Choroid plexus epithelial cell (primary cell): ENCODE measurements at regions not wholly inside any gene's neighbourhood (a gene's known extent, or its start where the extent isn't known, plus 50 kb on each side); places are given as distances from the start of the nearest gene placed in this dataset.

ENCODE experiments used
- DNase-seq: peaks from one replicate; pipeline ENCODE4 v3.0.0-alpha.2; 2010; ENCODE audit warnings: low read depth
- H3K4me3 ChIP-seq: 2 replicates; pipeline ENCODE4 v1.5.1; 2011; ENCODE audit warnings: low read depth, mild to moderate bottlenecking, control low read depth, low read length, moderate library complexity
- TF ChIP-seq, protein P1 (sequence below): conservative IDR thresholded peaks from 2 replicates; pipeline ENCODE4 v1.5.1; 2011; ENCODE audit warnings: low read depth, mild to moderate bottlenecking, control low read depth, inconsistent platforms, low read length, moderate library complexity

DNA sequence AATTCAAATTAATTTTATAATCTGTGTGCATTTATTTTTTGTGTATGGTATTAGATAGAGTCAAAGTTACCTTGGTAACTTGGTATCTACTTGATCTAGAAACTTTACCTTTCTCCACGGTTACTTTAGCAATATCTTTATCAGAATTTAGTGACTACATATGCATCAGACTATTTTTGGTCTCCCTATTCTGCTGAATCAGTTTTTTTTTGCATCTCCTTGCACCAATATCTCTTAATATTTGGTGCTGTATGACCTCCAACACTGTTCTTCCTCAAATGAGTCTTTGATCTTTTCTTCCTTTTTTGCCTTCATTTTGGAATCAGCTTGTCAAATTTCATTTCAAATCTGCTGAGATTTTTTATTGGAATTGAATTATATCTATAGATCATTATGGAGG, 828.2 kb upstream of the FOXG1 start:
- no peak for DNase-seq
- no peak overlapping the region for H3K4me3 ChIP-seq
- TF ChIP-seq, protein P1, sequence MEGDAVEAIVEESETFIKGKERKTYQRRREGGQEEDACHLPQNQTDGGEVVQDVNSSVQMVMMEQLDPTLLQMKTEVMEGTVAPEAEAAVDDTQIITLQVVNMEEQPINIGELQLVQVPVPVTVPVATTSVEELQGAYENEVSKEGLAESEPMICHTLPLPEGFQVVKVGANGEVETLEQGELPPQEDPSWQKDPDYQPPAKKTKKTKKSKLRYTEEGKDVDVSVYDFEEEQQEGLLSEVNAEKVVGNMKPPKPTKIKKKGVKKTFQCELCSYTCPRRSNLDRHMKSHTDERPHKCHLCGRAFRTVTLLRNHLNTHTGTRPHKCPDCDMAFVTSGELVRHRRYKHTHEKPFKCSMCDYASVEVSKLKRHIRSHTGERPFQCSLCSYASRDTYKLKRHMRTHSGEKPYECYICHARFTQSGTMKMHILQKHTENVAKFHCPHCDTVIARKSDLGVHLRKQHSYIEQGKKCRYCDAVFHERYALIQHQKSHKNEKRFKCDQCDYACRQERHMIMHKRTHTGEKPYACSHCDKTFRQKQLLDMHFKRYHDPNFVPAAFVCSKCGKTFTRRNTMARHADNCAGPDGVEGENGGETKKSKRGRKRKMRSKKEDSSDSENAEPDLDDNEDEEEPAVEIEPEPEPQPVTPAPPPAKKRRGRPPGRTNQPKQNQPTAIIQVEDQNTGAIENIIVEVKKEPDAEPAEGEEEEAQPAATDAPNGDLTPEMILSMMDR = no peak

GRCh38 chr14:27945512-27945911, 821.1 kb upstream of the FOXG1 start:
- no peak overlapping the region for H3K4me3 ChIP-seq
- DNase-seq = no peak
- TF ChIP-seq, protein P1 = no peak

GRCh38 chr14:27958757-27959156, 807.8 kb upstream of the FOXG1 start:
- no peak for DNase-seq
- no peak overlapping the region for H3K4me3 ChIP-seq
- TF ChIP-seq, protein P1 = no peak

DNA sequence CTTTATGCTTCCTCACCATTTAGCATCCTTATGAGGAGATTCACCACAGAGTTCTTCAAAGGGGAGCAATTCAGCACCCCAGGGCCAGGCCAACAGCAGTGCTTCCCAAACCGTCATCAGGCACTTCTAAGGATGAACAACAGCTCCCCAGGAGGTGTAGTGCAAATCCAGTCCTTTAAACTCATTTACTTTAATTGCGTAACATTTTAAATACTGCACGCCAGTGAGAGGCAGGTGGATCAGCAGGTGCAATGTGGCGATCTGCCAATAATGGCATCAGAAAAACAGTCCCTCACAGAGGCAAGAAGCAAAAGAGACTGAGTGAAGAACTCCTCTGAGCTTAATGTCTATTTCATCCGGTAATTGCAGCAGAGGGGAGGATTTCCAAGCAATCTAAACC, 770.9 kb upstream of the FOXG1 start:
- TF ChIP-seq, protein P1 = no peak
- no peak for DNase-seq
- H3K4me3 ChIP-seq = no peak overlapping the region

DNA sequence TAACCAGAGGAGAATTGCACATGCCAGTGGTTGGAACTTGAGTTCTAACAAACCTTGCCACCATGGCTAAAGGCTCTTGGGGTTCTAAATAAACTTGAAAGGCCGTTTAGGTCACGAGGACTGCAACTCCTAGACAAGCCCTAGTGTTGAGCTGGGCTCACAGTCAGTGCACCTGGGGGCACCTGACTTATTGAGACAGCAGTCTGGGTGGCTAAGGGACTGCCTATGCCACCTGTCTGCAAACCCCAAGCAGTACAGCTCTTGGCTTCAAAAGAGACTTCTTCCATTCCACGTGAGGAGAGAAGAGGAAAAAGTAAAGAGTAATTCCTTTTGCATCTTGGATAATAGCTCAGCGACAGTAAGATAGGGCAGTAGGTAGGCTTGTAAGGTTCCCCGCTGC, 765.6 kb upstream of the FOXG1 start:
- no peak for DNase-seq
- no peak overlapping the region for H3K4me3 ChIP-seq
- TF ChIP-seq, protein P1 = no peak

DNA sequence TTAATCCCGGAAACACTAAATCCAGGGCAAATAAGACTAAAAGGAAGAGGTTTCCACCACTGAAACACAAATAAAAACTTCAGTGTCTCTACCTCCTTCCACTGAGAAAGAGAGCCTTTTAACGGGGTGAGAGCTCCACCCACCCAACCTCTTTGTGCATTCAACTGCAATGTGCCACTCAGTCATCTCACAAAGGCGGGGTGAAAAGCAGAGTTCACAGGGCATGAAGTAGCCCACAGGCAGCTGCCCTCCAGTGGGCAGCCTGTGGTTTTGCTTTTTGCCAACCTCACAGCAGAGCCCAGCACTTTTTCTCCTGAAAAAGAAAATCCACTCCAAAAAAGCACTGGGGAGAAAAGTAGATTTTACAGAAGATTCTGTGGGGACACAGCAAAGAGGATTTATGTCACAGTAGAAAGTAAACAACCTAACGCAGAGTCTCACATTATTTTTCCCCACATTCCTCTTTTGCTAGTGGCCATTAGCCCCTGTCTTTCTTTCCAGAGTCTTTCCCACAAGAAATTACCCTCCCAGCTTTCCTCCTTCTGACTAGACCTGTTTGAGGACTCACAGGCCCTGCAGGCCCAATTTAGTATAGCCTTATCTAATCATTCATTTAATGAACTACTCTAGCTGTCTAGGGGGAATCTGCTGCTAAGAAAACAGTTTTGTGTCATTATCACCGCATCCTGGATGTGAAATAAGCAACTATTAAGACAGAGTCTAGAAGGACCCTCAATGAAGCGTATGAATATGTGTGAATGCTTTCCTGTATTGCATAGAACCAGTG, 753.8 kb upstream of the FOXG1 start:
- no peak overlapping the region for H3K4me3 ChIP-seq
- DNase-seq = no peak
- TF ChIP-seq, protein P1 = no peak

DNA sequence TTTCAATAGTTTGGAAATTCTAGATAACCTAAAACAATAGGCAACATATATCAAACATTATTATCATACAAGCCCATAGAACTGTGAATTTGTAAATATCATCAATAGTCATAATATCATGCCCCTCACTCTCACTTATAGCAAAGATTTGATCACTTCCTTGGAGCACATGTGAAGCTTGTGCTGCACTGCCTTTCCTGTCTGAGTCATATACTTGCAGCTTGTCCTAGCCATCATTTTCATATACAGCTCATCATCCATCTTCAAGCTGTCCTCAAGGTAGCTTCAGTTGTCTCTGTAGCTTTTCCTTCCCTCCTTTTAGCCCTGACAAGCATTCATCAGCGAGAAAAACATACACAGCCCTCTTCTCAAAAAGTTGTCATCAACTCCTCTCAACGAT, 746.5 kb upstream of the FOXG1 start:
- H3K4me3 ChIP-seq = no peak overlapping the region
- no peak for DNase-seq
- TF ChIP-seq, protein P1 = no peak
